ENCODE measurements at regions not wholly inside any gene's neighbourhood (a gene's known extent, or its start where the extent isn't known, plus 50 kb on each side); places are given as distances from the start of the nearest gene placed in this dataset.

GRCh38 chr14:85239791-85240190, 290.2 kb upstream of the FLRT2 start:
- CTCF ChIA-PET: no interaction called here
- dilution Hi-C loops (cut with MboI; ENCODE audit: extremely low pct_ligation_motif_present, low sequenced_read_pairs): no loop called here

More at GRCh38 chr14:85239791-85240190, 290.2 kb upstream of the FLRT2 start:
- intact Hi-C loops (cut with micrococcal nuclease): no loop called here
- Histone ChIP-seq H3K4me1 (ENCODE audit: control insufficient read depth, extremely low read depth, insufficient read depth, low read length) (peaks cover 14% of the 10 kb centered on the region), H3K4me3 (replicated peaks in 1 of 3; ENCODE audit: insufficient read depth in 1 of 3, low read depth in 1 of 3, low read length in 3 of 3) (no peak overlapping the region), H2AFZ (ENCODE audit: low read depth, low read length) (no peak overlapping the region), H3K9ac (replicated peaks; ENCODE audit: extremely low read depth, insufficient read depth, low read length) (no peak overlapping the region), H3K79me2 (ENCODE audit: control insufficient read depth, insufficient read depth, low read length) (no peaks in the 10 kb centered on the region), H3K9me3 (replicated peaks; ENCODE audit: control insufficient read depth, insufficient read depth, low read length) (no peaks in the 10 kb centered on the region), H3K27me3 (ENCODE audit: control insufficient read depth in 2 of 2, insufficient read depth in 2 of 2, low read length in 2 of 2) (no peaks in the 10 kb centered on the region), H3K4me2 (ENCODE audit: insufficient read depth, low read length) (no peak overlapping the region), H4K20me1 (replicated peaks; ENCODE audit: control insufficient read depth, extremely low read depth, insufficient read depth, low read length) (no peaks in the 10 kb centered on the region), H3K36me3 (ENCODE audit: control insufficient read depth in 2 of 2, extremely low read depth in 1 of 2, insufficient read depth in 2 of 2, low read length in 2 of 2) (no peaks in the 10 kb centered on the region), H3K27ac (ENCODE audit: insufficient read depth, low read depth, low read length) (no peak overlapping the region), H3K9me1 (replicated peaks; ENCODE audit: control insufficient read depth, extremely low read depth, insufficient read depth, low read length) (no peaks in the 10 kb centered on the region)
- BruUV-seq (replicated peaks): no TSS peak
- FAIRE-seq: no peak
- POLR2A ChIA-PET: no interaction called here
- no peak for TF ChIP-seq FOS (IDR thresholded peaks at IDR 0.05; ENCODE audit: borderline replicate concordance, insufficient read depth, low read length)
- TF ChIP-seq, protein P1, sequence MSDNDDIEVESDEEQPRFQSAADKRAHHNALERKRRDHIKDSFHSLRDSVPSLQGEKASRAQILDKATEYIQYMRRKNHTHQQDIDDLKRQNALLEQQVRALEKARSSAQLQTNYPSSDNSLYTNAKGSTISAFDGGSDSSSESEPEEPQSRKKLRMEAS (IDR thresholded peaks at IDR 0.05; ENCODE audit: insufficient read depth, insufficient read length): no peak
- TF ChIP-seq, protein P2, sequence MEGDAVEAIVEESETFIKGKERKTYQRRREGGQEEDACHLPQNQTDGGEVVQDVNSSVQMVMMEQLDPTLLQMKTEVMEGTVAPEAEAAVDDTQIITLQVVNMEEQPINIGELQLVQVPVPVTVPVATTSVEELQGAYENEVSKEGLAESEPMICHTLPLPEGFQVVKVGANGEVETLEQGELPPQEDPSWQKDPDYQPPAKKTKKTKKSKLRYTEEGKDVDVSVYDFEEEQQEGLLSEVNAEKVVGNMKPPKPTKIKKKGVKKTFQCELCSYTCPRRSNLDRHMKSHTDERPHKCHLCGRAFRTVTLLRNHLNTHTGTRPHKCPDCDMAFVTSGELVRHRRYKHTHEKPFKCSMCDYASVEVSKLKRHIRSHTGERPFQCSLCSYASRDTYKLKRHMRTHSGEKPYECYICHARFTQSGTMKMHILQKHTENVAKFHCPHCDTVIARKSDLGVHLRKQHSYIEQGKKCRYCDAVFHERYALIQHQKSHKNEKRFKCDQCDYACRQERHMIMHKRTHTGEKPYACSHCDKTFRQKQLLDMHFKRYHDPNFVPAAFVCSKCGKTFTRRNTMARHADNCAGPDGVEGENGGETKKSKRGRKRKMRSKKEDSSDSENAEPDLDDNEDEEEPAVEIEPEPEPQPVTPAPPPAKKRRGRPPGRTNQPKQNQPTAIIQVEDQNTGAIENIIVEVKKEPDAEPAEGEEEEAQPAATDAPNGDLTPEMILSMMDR (IDR thresholded peaks at IDR 0.05; ENCODE audit: extremely low read depth in 1 of 2, insufficient read depth in 1 of 2, low read depth in 1 of 2, low read length in 2 of 2): no peak
- DNase-seq (ENCODE audit: low read depth, low spot score): no peak
